Activated CD4-positive, alpha-beta T cell treated with anti-CD3 and anti-CD28 coated beads, Interleukin-2, amount 50 U/mL, for 48 hours (primary cell): ENCODE measurements at regions not wholly inside any gene's neighbourhood (a gene's known extent, or its start where the extent isn't known, plus 50 kb on each side); places are given as distances from the start of the nearest gene placed in this dataset.

Experiments used
- DNase-seq, 2 experiments: peaks; one replicate each; pipeline ENCODE4 v3.0.0-alpha.2; 2020

DNA sequence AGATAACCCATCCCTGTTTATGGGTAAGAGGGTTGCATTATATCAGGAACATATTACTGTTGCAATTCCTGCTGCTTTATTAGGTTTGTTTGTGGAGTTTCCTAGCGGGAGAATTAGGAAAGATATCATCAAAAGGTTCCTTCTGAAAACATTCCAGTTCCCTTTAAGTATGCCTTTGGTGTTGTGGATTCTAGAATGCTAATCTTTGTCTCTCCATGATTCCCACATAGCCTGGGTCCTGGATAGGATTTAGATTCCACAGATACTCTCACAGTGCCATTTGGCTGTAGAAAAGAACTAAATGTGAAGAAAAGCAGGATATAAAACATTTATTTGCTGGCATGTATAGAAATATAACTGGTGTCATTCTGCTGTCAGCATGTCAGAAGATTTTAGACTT is 338.7 kb downstream of the PCDH18 start:
- DNase-seq: no peak

DNA sequence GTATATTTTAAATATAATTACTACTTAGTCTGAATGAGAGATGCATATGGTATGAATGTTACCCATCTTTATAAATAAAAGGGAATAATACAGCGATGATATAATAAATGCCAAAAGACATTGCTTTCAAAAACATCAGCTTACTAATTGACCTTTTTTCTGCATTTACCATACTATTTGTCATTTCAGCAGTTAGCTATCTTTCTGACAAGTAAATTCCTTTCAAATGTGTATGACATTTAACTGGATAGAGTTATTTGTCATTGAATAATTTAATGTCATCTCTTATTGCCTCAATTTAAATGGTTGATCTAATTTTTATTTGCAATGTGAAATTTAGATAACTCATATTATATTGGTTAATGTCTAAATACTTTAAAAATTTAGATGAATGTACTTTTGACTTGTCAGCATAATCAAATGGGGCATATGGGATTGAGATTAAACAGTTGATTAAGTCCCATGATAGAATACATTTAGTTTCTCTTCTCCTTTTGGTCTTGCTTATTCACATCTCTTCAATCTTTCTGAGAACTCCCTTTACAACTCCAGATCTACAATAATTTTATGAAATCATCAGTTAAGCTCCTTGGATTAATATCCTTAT is 350.9 kb downstream of the PCDH18 start:
- no peak for DNase-seq

DNA sequence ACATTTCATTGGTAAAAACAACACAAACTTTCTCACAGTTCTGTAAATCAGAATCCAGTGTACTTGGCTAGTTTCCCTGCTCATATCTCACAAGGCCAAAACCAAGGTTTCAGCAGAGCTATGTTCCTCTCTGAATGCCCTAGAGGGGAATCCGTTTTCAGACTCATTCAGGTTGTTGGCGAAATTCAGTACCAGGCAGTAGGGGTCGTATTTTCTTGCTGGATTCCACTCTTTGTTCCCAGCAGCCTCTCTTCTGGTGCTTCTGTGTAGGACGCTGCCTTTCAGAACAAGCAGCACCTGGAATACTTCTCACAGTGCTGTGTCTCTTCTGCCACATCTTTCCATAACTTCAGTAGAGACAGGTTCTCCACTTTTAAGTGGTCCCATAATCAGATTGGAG is 351.9 kb downstream of the PCDH18 start:
- no peak for DNase-seq

DNA sequence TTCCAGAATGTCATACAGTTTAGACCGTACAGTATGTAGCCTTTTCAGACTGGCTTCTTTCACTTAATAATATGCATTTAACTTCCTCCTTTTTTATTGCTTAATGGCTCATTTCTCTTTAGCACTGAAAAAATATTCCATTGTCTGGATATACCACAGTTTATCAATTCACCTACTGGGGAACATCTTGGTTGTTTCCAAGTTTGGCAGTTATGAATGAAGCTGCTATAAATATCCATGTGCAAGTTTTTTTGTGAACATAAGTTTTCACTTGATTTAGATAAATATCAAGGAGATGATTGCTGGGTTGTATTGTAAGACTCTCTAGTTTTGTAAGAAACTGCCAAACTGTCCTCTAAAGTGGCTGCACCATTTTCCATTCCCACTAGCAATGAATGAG is 375.5 kb downstream of the PCDH18 start:
- DNase-seq: no peak

DNA sequence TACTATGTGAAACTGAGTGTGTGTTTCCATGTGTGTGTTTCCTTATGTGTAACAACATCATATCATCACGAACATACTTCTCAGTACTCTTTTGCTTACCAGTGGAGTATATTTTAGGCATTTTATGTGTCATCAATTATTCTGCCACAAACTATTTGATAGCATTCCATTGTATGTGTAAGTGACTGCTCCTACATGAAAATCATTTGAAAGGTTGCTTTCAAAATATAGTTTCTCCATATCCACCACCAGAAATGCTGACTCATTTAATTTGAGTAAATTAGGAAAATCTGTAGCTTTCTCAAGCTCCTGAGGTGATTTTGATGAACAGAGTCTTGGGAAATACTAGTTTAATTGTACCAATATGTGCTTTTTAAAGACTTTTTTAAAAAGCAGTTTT is 376.2 kb downstream of the PCDH18 start:
- DNase-seq: no peak

DNA sequence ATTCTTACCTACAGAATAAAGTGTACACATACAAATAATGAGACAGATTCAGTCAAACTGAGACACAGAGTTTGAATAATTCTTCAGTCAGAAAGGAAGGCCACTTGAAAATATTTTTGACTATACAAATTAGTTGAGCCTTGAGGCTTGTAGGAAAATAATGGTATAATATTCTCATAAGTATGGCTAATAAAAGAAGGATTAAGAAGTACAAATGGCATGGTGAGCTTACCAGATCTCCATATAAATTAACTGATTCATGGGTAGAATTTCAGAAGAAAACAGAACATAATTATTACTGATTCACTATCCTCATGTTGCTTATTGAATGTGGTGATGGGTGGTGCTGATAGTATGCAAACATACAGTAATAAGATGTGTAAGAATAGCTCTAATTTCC is 401.1 kb downstream of the PCDH18 start:
- no peak for DNase-seq

DNA sequence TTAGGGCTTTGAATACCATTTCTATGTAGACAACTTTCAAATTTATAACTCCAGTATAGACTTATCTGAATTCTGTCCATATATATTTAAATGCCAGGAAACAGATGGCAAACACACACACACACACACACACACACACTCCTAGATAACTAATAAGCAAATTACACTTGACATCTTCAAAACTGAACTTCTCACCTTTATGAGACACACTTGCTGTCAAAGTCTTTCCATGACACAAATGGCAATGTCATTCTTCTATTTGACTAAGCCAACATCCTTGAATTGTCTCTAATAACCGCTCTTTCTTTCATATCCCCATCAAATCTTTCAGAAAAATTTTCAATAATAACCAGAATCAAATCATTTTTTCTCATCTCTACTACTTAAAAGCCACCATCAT is 402.4 kb downstream of the PCDH18 start:
- DNase-seq: no peak

DNA sequence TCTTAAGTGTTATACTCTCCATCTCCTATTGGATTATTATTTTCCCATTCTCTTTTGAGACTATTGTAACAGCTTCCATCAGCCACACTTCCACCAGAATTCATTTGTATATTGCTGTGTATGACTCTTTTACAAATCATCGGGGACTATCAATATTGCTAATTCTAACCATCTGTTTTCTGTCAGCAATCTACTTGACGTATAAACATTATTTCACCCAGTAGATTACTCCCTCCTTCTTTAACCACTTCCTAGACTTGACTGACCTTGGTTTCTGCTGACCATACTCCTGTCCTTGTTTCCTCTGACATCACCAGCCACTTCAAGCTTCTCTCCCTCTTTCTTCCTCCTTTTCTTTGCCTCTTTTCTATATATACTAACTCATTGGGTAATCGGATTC is 402.9 kb downstream of the PCDH18 start:
- no peak for DNase-seq

DNA sequence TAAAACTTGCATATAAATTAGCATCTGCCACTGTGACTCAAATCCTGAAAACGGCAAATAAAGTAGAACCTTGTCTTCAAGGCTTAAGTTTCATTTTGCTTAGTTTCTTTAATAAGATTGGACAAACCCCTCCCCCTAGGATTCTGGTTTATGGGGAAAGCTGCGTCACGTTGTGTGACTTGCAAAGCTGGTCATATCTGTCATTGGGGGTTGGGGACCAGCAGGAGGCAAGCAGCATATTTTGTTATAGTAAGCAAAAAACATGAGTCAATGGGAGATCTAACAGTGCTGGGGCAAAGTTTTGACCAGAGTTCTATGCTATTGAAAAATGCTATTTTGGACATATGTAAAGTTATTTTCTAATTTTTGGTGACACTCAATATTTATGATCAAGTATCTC is 407.3 kb downstream of the PCDH18 start:
- DNase-seq: no peak

DNA sequence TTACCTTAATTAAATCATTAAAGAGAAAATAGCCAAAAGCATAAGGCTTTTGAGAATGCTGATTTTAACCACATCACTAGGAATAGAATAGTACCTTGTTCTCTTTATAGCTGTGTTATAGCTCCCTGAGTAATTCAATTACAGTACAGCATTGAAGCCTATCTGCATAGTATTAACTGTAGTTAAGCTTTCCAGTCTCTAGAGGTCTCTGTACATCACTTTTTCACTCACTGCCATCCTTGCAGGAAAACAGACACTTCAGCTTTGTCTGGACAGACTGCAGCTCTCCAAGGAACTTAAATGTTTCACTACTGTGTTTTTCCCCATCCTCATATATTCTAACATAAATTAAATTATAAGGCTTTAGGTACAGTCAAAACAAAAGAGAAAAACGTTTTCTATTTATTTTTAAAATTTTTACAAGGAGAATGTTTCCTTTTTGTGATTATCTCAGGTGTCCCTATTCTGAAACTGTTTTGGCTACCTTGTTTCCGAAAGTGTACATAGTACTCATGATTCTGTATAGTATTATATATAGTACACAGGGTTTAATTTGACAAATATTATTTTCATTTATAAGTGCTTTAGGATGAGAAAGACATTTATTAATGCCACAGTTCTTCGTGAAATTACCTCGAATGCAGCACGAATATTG is 407.9 kb downstream of the PCDH18 start:
- DNase-seq: no peak

DNA sequence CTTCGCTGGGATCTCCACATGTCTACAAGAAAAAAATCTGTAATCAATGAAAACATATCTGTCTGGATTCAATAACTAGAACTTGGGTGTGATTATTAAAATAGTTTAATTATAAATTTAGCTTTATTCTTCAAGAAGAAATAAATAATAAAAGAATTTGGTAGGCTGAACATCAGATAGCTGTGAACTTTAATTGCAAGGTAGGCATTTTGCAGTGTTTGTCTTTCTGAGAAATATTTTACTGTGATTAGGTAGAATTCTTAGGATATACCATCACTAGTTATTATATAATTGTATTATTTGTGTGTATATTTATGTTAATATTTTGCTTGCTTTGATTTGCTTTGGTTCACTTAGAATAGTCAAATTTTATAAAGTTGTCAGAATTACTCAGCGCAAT is 409.4 kb downstream of the PCDH18 start:
- DNase-seq: no peak

DNA sequence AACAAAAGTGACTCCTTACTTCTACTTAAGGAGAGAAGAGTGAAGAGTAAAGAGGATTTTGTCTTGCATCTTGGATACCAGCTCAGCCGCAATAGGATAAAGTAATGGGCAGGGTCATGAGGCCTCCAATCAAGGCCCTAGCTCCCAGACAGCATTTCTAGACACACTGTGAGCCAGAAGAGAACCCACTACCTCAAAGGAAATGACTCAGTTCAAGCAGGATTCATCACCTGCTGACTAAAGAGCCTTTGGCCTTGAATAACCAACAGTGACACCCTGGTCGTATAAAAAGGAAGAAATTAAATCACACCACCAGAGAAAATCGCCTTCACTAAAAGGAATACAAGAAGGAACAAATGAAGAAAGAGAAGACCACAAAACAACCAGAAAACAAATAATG is 416.1 kb downstream of the PCDH18 start:
- no peak for DNase-seq

DNA sequence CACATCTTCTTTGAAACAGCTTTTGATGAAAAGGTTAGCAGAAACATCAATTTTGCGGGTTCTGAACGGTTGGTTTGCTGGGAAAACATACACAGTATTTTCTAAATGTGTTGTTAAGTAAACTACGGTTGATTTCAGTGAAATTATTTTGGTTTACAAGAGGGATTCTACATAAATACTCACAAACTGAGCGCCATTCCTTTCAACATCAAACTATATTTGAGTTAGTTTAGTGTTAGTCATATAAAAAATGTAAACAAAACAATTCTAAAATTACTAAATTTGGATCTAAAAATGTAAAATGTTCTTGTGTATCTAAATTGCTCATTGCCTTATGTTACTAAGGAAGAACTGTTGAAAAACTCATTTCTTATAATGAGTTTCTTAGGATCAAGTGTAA is 425.6 kb downstream of the PCDH18 start:
- no peak for DNase-seq

DNA sequence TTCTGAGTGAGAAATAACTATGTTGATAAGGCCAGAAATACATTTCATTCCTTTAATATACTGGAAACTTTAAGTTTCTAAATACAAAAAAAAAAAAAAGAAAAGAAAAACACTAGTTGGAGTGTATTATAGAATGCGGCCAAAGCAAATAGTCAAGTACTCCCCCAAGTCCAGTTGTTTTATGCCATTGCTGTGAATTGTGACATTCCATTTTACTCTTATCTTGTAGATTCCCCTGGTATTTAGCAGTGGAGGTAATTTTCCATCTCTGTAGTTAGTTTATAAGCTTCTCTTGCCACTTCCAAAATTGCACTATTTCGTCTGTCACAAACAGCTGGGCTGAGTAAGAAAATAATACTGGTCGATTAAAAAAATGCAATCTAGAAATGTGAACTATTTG is 426.0 kb downstream of the PCDH18 start:
- no peak for DNase-seq

DNA sequence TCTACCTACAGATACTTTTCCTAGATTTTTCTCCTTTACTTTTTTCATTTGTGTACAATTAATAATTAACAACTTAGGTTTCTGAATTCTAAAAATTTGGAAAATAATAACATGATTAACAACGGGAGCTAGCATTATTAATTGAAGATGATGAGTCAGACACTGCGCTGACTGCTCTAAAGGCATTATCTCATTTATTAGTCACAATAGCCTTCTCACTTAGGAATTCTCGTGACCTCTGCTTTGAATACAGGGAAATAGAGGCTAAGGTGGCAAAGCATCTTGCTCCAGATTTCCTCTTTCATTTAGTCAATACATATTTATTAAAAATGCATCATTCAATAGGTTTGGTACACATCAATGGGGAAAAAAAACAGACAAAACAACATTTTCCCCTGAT is 441.3 kb downstream of the PCDH18 start:
- DNase-seq: no peak

DNA sequence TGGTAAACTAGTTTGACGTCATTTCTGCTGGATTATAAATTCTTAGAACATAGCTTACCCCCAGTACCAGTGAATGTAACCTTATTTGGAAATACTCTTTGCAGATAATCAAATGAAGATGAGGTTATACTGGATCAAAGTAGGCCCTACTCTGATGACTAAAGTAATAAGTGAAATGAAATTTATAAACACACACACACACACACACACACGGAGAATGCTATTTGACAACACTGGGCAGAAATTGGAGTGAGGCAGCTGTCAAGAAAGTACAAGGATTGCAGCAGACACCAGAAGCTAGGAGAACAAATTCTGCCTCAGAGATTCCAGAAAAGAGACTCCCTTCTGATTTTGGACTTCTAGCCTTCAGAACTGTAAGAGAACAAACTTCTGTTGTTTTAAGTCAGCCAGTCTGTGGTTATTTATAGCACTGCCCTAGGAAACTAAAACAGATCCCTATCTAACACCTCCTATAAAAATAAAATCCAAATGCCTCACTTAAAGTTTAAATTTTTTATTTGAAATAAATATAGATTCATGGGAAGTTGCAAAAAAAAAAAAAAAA is 448.6 kb downstream of the PCDH18 start:
- DNase-seq: no peak

DNA sequence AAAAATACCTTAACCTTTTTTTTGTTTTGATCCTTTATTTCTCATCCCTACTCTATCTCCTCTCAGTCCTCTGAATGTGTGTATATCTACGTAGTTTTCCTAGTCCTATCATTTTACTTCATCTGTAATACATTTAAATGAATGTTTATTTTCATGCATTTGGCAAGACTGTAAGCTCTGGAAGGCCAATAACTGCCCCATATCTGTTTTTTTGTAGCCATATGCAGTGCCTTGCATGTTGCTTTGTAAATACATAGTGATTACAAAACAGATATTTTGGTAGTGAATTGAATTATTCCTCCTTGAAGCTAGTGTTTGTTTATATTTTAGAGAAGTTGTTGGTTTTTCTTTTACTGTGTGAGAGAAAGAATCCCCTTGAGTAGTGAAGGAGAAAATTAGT is 450.2 kb downstream of the PCDH18 start:
- no peak for DNase-seq

DNA sequence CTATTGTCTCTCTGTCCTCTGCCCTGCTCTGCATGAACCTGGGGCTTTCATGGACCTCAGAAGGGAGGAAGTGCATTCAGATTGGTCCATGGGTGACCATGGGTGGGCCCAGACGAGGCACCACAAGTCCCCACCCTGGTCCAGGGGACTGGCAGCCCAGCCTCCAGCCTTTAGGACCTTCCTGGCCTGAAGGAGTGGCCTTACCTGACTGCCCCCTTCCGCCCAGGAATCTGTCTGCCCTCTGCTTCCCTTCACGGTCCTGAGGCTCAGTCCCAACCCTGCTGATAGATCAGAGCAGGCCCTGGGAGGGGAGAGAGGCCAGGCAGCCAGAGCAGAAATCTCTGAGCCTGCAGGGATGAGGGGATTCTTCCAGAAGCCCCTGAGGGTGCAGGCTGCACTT is 455.4 kb downstream of the PCDH18 start:
- no peak for DNase-seq

DNA sequence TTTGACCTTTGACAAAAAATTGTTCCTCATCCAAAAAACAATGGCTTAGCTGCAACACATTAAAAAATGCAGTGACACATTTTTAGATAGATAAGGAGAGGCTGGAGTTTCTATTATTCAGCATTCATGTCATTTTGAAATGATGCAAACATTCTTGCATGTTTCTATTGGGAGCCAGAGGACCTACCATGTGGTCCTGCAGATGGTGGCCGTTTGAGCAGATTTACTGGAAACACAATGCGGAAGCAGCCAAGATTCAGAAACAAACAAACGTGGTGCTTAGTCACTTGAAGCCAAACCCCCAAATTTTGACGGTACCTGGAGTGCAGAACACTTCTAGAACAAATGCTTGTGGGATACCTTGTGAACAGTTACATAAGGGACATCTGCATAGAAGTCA is 456.7 kb downstream of the PCDH18 start:
- no peak for DNase-seq

DNA sequence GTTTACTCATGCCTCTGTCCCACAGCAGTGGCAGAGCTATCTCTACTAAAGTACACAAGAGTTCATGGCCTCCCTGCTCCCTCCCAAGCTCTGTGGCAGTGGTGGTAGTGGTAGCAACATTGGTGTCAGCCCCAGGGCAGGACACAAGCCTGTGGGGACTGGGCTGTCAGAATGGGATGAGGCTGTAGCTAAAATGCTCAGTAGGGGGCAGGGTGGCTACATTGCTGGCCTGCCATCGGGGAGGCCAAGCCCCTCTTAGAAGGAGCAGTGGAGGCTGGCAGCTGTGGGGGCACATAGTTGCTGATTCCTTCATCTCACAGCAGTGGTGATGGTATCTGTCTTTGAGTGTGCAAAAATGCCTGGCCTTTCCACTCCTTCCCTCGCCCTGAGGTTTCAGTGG is 461.7 kb downstream of the PCDH18 start:
- DNase-seq: no peak

DNA sequence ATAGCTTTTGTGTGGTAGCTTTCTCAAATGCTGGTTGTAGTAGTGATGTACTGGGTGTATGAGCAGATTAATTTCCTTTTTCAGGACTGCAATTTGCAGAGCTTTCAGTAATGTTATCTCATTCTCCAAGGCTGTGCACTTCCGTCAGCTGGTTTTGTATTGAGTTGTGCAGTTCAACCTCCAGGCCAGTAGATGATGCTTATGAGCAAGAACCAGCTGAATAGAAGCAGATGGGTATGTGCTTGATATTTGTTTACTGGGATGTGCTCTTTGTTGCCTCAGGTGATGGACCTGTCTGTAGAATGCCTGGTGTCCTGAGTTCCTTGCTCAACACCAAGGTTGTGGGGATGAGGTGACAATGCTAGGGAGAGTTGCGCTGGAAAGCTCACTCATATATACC is 462.8 kb downstream of the PCDH18 start:
- no peak for DNase-seq

DNA sequence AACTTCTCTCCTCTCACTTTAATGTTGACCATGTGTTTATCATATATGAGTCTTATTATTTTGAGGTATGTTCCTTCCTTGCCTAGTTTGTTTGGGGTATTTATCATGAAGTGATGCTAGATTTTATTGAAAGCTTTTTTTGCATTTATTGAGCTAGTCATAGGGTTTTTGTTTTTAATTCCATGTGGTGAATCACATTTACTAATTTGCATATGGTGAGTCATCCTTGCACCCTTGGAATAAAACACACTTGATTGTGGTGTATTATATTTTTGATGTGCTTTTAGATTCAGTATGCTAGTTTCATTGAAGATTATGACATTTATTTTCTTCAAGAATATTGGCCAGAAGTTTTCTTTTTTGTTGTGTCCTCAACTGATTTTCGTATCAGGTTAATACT is 464.6 kb downstream of the PCDH18 start:
- DNase-seq: no peak

DNA sequence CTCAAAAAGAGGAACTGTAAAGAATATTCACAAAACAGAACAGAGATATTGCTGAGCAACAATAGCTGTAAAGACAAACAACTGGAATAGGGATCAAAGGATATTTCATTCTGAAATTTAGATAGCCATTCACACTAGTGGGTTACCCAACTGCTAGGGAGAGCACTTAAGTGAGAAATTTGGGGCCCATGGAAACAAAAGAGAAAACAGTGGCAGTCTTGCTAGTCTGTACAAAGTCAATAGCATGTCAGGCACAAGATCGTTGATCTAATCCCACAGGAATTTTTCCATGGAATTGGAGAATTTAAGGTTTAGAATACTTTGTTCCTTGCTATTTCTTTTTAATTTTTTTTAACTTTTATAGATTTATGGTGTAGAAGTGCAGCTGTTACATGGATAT is 467.0 kb downstream of the PCDH18 start:
- DNase-seq: no peak

DNA sequence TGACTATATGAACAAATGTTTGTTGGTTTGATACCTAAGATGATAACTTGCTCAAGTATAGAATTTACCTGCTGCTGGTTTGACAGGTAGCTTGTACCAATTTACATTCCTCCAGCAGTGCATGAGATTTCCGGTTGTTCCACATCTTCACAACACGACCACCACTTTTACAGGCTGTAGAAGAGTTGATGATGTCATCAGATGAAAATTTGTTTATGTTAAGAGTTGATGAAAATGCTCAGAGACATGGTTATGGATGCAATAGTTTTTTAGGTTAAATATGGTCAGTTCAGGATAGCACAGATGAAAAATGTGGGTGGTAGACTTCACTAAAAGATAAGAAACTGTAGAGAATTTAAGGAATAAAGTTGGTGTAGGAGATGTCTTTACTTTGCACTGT is 468.3 kb downstream of the PCDH18 start:
- no peak for DNase-seq

DNA sequence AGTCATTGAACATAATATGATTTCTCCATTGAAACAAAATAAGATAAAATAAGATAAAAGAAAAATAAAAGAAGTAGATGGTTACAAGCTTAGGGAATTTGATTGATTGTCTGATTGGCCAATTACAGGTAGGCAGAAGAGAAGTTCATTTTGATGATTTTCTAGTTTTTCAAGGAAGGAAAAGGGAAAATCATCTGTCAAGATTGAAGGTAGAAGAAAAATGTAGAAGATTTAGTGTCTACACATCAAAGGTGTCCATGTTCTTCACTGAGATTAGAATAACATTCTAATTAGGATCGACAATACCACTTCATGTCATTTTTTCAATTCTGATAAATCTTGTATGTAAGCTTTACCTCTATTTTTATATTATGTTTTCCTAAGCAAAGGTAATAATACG is 489.1 kb downstream of the PCDH18 start:
- no peak for DNase-seq
